GM13976 (cell line): ENCODE measurements at regions not wholly inside any gene's neighbourhood (a gene's known extent, or its start where the extent isn't known, plus 50 kb on each side); places are given as distances from the start of the nearest gene placed in this dataset.
"Not testable (repeated sequence)": the region's sequence is repeated elsewhere in the genome, so short reads cannot be mapped to it uniquely, and the experiment has no call there.

ENCODE experiments used
- DNase-seq: peaks from one replicate; pipeline ENCODE4 v3.0.0; 2012; ENCODE audit warnings: low spot score
- in situ Hi-C: fragments of 300-500 bp; cut with MboI; formaldehyde crosslinking; loops from one replicate; pipeline ENCODE4 v1.12.0; 2022; ENCODE audit warnings: low sequenced_read_pairs, mixed read lengths, inconsistent platforms; ENCODE audit not compliant: unreplicated experiment
- TF ChIP-seq, protein P1 (sequence below): IDR thresholded peaks from 2 replicates; pipeline ENCODE4 v1.5.1; 2012; ENCODE audit warnings: borderline replicate concordance, mild to moderate bottlenecking; ENCODE audit not compliant: insufficient read depth; ENCODE audit errors: extremely low read depth, missing control alignments, control extremely low read depth

- TF ChIP-seq, protein P1, sequence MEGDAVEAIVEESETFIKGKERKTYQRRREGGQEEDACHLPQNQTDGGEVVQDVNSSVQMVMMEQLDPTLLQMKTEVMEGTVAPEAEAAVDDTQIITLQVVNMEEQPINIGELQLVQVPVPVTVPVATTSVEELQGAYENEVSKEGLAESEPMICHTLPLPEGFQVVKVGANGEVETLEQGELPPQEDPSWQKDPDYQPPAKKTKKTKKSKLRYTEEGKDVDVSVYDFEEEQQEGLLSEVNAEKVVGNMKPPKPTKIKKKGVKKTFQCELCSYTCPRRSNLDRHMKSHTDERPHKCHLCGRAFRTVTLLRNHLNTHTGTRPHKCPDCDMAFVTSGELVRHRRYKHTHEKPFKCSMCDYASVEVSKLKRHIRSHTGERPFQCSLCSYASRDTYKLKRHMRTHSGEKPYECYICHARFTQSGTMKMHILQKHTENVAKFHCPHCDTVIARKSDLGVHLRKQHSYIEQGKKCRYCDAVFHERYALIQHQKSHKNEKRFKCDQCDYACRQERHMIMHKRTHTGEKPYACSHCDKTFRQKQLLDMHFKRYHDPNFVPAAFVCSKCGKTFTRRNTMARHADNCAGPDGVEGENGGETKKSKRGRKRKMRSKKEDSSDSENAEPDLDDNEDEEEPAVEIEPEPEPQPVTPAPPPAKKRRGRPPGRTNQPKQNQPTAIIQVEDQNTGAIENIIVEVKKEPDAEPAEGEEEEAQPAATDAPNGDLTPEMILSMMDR: no peak
- DNase-seq: no peak
- in situ Hi-C loops: no loop called here
Observed at GRCh38 chr20:57815405-57815804, 105.6 kb upstream of the PMEPA1 start.

- DNase-seq: no peak
- in situ Hi-C loops: no loop called here
- TF ChIP-seq, protein P1: no peak
Observed at GRCh38 chr20:57814529-57814928, 104.7 kb upstream of the PMEPA1 start.

DNA sequence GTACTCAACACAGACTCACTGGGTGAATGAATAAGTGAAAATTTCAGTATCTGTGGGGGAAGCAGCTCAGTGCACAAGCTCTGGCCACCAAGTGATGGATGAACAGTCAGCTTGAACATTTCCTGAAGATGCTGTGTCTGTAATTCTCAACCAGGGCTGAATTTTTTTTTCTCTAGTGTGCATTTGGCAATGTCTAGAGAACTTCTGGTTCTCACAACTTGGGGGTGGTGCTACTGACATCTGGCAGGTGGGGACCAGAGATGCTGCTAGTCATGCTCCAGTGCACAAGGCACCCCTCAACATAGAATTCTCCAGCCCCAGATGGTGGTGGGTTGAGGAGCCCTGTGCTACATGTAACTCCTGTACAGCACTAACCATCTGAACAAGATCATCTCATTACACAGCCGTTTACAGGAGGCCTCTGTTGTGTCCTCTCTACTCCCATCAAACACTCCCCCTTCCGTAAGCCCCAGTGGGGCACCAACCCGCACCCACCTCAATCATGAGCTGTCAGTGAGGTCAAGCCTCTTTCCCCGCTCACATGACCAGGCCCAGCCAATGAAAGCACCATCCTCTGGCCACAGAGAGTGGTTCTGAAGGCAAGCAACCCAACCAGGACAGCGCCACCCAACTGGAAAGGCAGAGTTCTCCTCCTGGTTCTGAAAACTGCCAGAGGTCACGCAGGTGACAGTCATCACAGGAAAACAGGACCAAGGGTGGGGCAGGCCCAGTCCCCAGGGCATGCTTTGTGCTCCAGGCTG is 103.9 kb upstream of the PMEPA1 start:
- in situ Hi-C loops: no loop called here
- no peak for DNase-seq
- TF ChIP-seq, protein P1: no peak

DNA sequence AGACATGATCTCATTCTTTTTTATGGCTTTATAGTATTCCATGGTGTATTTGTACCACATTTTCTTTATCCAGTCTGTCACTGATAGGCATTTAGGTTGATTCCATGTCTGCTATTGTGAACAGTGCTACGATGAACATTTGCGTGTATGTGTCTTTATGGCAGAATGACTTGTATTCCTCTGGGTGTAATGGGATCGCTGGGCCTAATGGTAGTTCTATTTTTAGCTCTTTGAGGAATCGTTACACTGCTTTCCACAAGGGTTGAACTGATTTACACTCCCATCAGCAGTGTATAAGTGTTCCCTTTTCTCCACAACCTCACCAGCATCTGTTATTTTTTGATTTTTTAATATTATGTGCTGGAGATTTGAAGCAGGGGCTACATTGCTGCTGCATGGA is 102.8 kb upstream of the PMEPA1 start:
- in situ Hi-C loops: not testable (repeated sequence)

GRCh38 chr20:57811374-57812020 is 101.7 kb upstream of the PMEPA1 start:
- in situ Hi-C loops: no loop called here
- DNase-seq: no peak

More for the DNA sequence above, 102.8 kb upstream of the PMEPA1 start:
- DNase-seq: not testable (repeated sequence)

DNA sequence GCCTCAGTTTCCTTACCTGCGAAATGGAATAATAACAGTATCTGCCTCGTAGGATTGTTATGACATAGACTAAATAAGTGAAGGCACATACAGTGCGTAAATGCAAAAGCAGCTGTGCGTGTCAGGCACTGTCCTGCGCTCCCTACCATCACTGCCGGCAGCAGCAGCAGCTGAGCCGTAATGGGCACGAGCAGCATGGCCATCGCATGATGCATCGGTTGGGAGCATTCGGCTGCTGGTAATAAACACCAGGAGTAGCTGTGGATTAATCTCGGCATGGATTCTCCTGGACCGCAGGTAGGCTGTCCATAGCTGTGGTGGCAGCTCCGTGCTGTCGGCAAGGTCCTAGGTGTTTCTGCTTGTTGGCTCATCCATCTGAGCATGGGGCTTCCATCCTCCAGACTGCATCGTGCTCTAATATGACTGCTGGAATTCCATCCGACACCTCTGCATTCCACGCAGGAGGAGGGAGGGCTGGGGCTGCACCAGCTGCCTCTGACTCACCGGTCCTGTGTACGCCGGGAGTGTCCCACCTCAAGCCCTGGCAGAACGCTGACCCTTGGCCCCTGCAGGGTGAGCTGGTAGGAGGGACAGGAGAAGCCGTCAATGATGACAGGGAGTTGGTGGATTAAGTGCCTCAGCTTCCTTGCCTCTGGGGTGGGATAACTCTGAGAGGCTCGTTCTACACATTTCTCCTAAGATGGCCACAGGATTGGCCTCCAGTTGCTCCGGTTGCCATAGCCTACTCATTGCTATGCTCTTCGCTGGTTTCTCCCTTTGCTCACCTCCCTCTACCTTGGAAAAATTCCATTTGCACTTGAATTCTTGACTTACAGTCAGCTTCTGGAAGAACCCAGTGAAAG is 100.9 kb upstream of the PMEPA1 start:
- in situ Hi-C loops: no loop called here
- TF ChIP-seq, protein P1: no peak
- no peak for DNase-seq

More at GRCh38 chr20:57811374-57812020, 101.7 kb upstream of the PMEPA1 start:
- TF ChIP-seq, protein P1: no peak

DNA sequence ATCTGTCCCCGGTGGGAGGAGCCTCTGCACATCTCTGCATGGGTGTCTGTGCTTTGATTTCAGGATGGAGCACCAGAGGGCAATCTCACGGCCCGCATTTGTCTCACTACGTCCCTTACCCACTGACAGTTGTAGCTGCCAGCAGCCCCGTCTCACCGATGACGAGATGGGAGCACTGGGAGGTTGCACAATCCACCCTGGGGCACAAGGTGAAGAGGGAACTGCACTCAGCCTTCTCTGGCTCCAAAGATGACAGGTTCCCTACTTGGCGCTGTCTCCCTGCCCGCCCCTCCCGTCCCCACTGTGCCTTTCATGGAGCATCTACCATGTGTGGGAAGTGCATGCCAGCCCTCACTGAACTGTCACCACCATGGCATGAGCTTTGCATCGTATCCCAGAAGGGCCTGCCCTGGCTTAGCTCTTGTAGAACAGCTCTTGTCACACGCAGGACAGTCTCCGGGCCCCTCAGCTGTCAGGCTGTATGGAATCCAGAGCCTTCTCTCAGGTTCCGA is 99.9 kb upstream of the PMEPA1 start:
- no peak for DNase-seq
- in situ Hi-C loops: no loop called here

More for the DNA sequence above, 99.9 kb upstream of the PMEPA1 start:
- TF ChIP-seq, protein P1: no peak
